HEK293 (cell line): ENCODE measurements at regions not wholly inside any gene's neighbourhood (a gene's known extent, or its start where the extent isn't known, plus 50 kb on each side); places are given as distances from the start of the nearest gene placed in this dataset.

Source experiments
- BCL11A ChIP-seq: fragments of 450-650 bp; formaldehyde crosslinking; IDR thresholded peaks from 2 replicates; pipeline ENCODE4 v1.5.1; 2016; ENCODE audit warnings: low read depth, missing biosample characterization, missing genetic modification characterization
- FEZF1 ChIP-seq: fragments of 450-650 bp; formaldehyde crosslinking; IDR thresholded peaks from 2 replicates; pipeline ENCODE4 v1.5.1; 2016; ENCODE audit warnings: missing biosample characterization, missing genetic modification characterization
- GLIS2 ChIP-seq: fragments of 450-650 bp; formaldehyde crosslinking; IDR thresholded peaks from 2 replicates; pipeline ENCODE4 v1.5.1; 2016; ENCODE audit warnings: missing biosample characterization, missing genetic modification characterization
- IKZF3 ChIP-seq: fragments of 450-650 bp; IDR thresholded peaks from 2 replicates; pipeline ENCODE4 v1.5.0; 2018; ENCODE audit warnings: missing biosample characterization, mild to moderate bottlenecking, missing genetic modification characterization, moderate library complexity
- KLF8 ChIP-seq: fragments of 450-650 bp; formaldehyde crosslinking; IDR thresholded peaks from 2 replicates; pipeline ENCODE4 v1.5.1; 2016; ENCODE audit warnings: missing biosample characterization, missing genetic modification characterization
- SCRT1 ChIP-seq: fragments of 450-650 bp; formaldehyde crosslinking; IDR thresholded peaks from 2 replicates; pipeline ENCODE4 v1.5.1; 2016; ENCODE audit warnings: missing biosample characterization, missing genetic modification characterization, borderline replicate concordance
- SCRT2 ChIP-seq: fragments of 450-650 bp; formaldehyde crosslinking; IDR thresholded peaks from 2 replicates; pipeline ENCODE4 v1.5.1; 2016; ENCODE audit warnings: missing biosample characterization, missing genetic modification characterization
- TRIM28 ChIP-seq: IDR thresholded peaks from 2 replicates; pipeline ENCODE4 v1.6.1; 2011; ENCODE audit warnings: low read length, control low read depth, borderline replicate concordance
- ZBTB20 ChIP-seq: fragments of 450-650 bp; formaldehyde crosslinking; IDR thresholded peaks from 2 replicates; pipeline ENCODE4 v1.5.1; 2016; ENCODE audit warnings: missing biosample characterization, missing genetic modification characterization
- ZFP3 ChIP-seq: fragments of 450-650 bp; formaldehyde crosslinking; IDR thresholded peaks from 2 replicates; pipeline ENCODE4 v1.5.1; 2016; ENCODE audit warnings: low read depth, missing biosample characterization, missing genetic modification characterization
- ZFP41 ChIP-seq: fragments of 450-650 bp; formaldehyde crosslinking; IDR thresholded peaks from 2 replicates; pipeline ENCODE4 v1.5.1; 2016; ENCODE audit warnings: missing biosample characterization, missing genetic modification characterization, borderline replicate concordance
- ZIC2 ChIP-seq: fragments of 450-650 bp; formaldehyde crosslinking; IDR thresholded peaks from 2 replicates; pipeline ENCODE4 v1.5.1; 2016; ENCODE audit warnings: missing biosample characterization, missing genetic modification characterization
- ZNF202 ChIP-seq: fragments of 450-650 bp; formaldehyde crosslinking; IDR thresholded peaks from 2 replicates; pipeline ENCODE4 v1.5.1; 2016; ENCODE audit warnings: missing biosample characterization, missing genetic modification characterization, borderline replicate concordance
- ZNF214 ChIP-seq: fragments of 450-650 bp; formaldehyde crosslinking; IDR thresholded peaks from 2 replicates; pipeline ENCODE4 v1.5.1; 2017; ENCODE audit warnings: missing biosample characterization, mild to moderate bottlenecking, missing genetic modification characterization, borderline replicate concordance
- ZNF341 ChIP-seq: fragments of 450-650 bp; formaldehyde crosslinking; IDR thresholded peaks from 2 replicates; pipeline ENCODE4; 2016; ENCODE audit warnings: low read depth, missing biosample characterization, missing genetic modification characterization
- ZNF394 ChIP-seq: fragments of 450-650 bp; formaldehyde crosslinking; IDR thresholded peaks from 2 replicates; pipeline ENCODE4 v1.5.1; 2016; ENCODE audit warnings: missing biosample characterization, missing genetic modification characterization, mild to moderate bottlenecking, moderate library complexity, borderline replicate concordance
- ZNF555 ChIP-seq: fragments of 450-650 bp; formaldehyde crosslinking; conservative IDR thresholded peaks from 2 replicates; pipeline ENCODE4 v1.5.1; 2017; ENCODE audit warnings: missing biosample characterization, mild to moderate bottlenecking, missing genetic modification characterization, inconsistent platforms
- ZNF561 ChIP-seq: fragments of 450-650 bp; IDR thresholded peaks from 2 replicates; pipeline ENCODE4 v1.5.1; 2018; ENCODE audit warnings: missing biosample characterization, missing genetic modification characterization, borderline replicate concordance
- ZNF660 ChIP-seq: fragments of 450-650 bp; IDR thresholded peaks from 2 replicates; pipeline ENCODE4 v1.5.1; 2018; ENCODE audit warnings: missing biosample characterization, mild to moderate bottlenecking, missing genetic modification characterization
- ZSCAN30 ChIP-seq: fragments of 450-650 bp; IDR thresholded peaks from 2 replicates; pipeline ENCODE4 v1.5.1; 2018; ENCODE audit warnings: missing biosample characterization, mild to moderate bottlenecking, missing genetic modification characterization, moderate library complexity
- TF ChIP-seq, protein P1 (sequence below): fragments of 450-650 bp; formaldehyde crosslinking; IDR thresholded peaks from 2 replicates; pipeline ENCODE4 v1.5.1; 2016; ENCODE audit warnings: missing biosample characterization, missing genetic modification characterization
- TF ChIP-seq, protein P2 (sequence below): fragments of 450-650 bp; formaldehyde crosslinking; IDR thresholded peaks from 2 replicates; pipeline ENCODE4 v1.5.1; 2016; ENCODE audit warnings: missing biosample characterization, missing genetic modification characterization
- TF ChIP-seq, protein P3 (sequence below): fragments of 450-650 bp; formaldehyde crosslinking; IDR thresholded peaks from 2 replicates; pipeline ENCODE4 v1.5.1; 2017; ENCODE audit warnings: missing biosample characterization, missing genetic modification characterization

DNA sequence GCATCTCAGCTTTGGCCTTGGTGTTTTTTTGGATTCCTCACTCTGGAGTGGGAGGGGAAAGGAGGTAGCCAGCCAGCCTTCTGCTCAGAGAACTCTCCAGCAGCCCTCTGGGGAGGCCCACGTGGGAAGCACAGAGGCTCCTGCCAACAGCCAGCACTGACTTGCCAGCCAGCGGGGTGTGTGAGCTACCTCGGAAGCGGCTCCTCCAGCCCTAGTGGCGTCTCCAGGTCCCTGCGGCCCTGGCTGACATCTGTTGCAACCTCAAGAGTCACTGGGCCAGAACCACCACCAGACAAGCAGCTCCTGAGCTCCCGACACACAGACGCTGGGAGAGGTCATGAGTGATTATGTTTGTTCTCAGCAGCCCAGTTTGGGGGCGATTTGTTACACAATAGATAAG is 180.2 kb upstream of the FZD8 start (continued):
- TF ChIP-seq ZNF394 (tag by site-specific recombination) (peak; percentile 18; the same call in 1 of the 2 replicates), ZNF214 (tag by site-specific recombination) (no peak), ZNF660 (tag by site-specific recombination) (no peak; the same call in 1 of the 2 replicates), GLIS2 (peak; percentile 40; the same call in 1 of the 2 replicates), SCRT2 (tag by site-specific recombination) (peak; percentile 97), TRIM28 (0 out of 2 replicates have a peak, but pooled peaks have one; percentile 21), ZNF202 (tag by site-specific recombination) (no peak), ZSCAN30 (tag by site-specific recombination) (peak; percentile 41; the same call in 1 of the 2 replicates), ZNF561 (tag by site-specific recombination) (peak; percentile 58; the same call in 1 of the 2 replicates), ZFP41 (tag by site-specific recombination) (no peak), IKZF3 (tag by site-specific recombination) (peak; percentile 40; the same call in 1 of the 2 replicates), ZFP3 (tag by site-specific recombination) (no peak), BCL11A (no peak), ZNF341 (peak; percentile 64), SCRT1 (tag by site-specific recombination) (peak; percentile 40; the same call in 1 of the 2 replicates), ZIC2 (tag by site-specific recombination) (peak; percentile 37; the same call in 1 of the 2 replicates), KLF8 (tag by site-specific recombination) (no peak), ZBTB20 (no peak), ZNF555 (no peak), FEZF1 (no peak)
- TF ChIP-seq, protein P1, sequence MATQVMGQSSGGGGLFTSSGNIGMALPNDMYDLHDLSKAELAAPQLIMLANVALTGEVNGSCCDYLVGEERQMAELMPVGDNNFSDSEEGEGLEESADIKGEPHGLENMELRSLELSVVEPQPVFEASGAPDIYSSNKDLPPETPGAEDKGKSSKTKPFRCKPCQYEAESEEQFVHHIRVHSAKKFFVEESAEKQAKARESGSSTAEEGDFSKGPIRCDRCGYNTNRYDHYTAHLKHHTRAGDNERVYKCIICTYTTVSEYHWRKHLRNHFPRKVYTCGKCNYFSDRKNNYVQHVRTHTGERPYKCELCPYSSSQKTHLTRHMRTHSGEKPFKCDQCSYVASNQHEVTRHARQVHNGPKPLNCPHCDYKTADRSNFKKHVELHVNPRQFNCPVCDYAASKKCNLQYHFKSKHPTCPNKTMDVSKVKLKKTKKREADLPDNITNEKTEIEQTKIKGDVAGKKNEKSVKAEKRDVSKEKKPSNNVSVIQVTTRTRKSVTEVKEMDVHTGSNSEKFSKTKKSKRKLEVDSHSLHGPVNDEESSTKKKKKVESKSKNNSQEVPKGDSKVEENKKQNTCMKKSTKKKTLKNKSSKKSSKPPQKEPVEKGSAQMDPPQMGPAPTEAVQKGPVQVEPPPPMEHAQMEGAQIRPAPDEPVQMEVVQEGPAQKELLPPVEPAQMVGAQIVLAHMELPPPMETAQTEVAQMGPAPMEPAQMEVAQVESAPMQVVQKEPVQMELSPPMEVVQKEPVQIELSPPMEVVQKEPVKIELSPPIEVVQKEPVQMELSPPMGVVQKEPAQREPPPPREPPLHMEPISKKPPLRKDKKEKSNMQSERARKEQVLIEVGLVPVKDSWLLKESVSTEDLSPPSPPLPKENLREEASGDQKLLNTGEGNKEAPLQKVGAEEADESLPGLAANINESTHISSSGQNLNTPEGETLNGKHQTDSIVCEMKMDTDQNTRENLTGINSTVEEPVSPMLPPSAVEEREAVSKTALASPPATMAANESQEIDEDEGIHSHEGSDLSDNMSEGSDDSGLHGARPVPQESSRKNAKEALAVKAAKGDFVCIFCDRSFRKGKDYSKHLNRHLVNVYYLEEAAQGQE (tag by site-specific recombination) = peak; percentile 65
- TF ChIP-seq, protein P2, sequence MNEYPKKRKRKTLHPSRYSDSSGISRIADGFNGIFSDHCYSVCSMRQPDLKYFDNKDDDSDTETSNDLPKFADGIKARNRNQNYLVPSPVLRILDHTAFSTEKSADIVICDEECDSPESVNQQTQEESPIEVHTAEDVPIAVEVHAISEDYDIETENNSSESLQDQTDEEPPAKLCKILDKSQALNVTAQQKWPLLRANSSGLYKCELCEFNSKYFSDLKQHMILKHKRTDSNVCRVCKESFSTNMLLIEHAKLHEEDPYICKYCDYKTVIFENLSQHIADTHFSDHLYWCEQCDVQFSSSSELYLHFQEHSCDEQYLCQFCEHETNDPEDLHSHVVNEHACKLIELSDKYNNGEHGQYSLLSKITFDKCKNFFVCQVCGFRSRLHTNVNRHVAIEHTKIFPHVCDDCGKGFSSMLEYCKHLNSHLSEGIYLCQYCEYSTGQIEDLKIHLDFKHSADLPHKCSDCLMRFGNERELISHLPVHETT = no peak
- TF ChIP-seq, protein P3, sequence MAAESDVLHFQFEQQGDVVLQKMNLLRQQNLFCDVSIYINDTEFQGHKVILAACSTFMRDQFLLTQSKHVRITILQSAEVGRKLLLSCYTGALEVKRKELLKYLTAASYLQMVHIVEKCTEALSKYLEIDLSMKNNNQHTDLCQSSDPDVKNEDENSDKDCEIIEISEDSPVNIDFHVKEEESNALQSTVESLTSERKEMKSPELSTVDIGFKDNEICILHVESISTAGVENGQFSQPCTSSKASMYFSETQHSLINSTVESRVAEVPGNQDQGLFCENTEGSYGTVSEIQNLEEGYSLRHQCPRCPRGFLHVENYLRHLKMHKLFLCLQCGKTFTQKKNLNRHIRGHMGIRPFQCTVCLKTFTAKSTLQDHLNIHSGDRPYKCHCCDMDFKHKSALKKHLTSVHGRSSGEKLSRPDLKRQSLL = 0 out of 2 replicates have a peak, but pooled peaks have one; percentile 30
- TF ChIP-seq, all 188 proteins: peak for 18
